GM12878 (cell line): ENCODE measurements at regions not wholly inside any gene's neighbourhood (a gene's known extent, or its start where the extent isn't known, plus 50 kb on each side); places are given as distances from the start of the nearest gene placed in this dataset.

Experiments
- BHLHE40 ChIP-seq, 2 experiments: fragments of 450-650 bp in 1 of 2; IDR thresholded peaks; 2 replicates each; pipeline ENCODE4 v1.6.1; 2011 to 2017; ENCODE audit warnings: low read depth in 2 of 2, borderline replicate concordance in 1 of 2, improper control_type of control experiment in 1 of 2, low read length in 1 of 2, mild to moderate bottlenecking in 1 of 2
- CTCF ChIP-seq, 3 experiments: IDR thresholded peaks in 2 of 3; conservative IDR thresholded peaks in 1 of 3; 2 replicates each; pipeline ENCODE4 v1.5.1; 2011; ENCODE audit warnings: low read depth in 3 of 3, low read length in 3 of 3, mild to moderate bottlenecking in 3 of 3, control low read depth in 2 of 3, moderate library complexity in 2 of 3, inconsistent platforms in 1 of 3, mixed read lengths in 1 of 3; ENCODE audit not compliant: control insufficient read depth in 2 of 3, insufficient read depth in 1 of 3; ENCODE audit errors: extremely low read depth in 1 of 3
- PBX3 ChIP-seq: IDR thresholded peaks from 2 replicates; pipeline ENCODE4 v1.6.1; 2011; ENCODE audit warnings: mild to moderate bottlenecking, low read depth, low read length, moderate library complexity; ENCODE audit not compliant: insufficient replicate concordance
- RB1 ChIP-seq: fragments of 450-650 bp; formaldehyde crosslinking; IDR thresholded peaks from 2 replicates; pipeline ENCODE4 v1.6.1; 2017; ENCODE audit warnings: mild to moderate bottlenecking, borderline replicate concordance
- REST ChIP-seq: IDR thresholded peaks from 2 replicates; pipeline ENCODE4 v1.6.1; 2012; ENCODE audit warnings: mild to moderate bottlenecking, low read depth, low read length
- SREBF1 ChIP-seq: IDR thresholded peaks from 2 replicates; pipeline ENCODE4 v1.6.1; 2012; ENCODE audit warnings: mild to moderate bottlenecking, low read length
- USF2 ChIP-seq: IDR thresholded peaks from 2 replicates; pipeline ENCODE4 v1.6.1; 2011; ENCODE audit warnings: low read depth, low read length, improper control_type of control experiment, borderline replicate concordance

GRCh38 chr16:79444572-79444971 lies 156.0 kb downstream of the MAF start:
- TF ChIP-seq CTCF (IDR thresholded peaks at IDR 0.05 in 2 of 3, conservative IDR thresholded peaks at IDR 0.05 in 1 of 3; ENCODE audit: control insufficient read depth in 2 of 3, extremely low read depth in 1 of 3, insufficient read depth in 1 of 3, low read depth in 3 of 3, low read length in 3 of 3) = no peak
- no peak for TF ChIP-seq RB1
- no peak for TF ChIP-seq REST
- TF ChIP-seq USF2 = no peak
- no peak for TF ChIP-seq BHLHE40 (IDR thresholded peaks at IDR 0.05; ENCODE audit: borderline replicate concordance in 1 of 2, low read depth in 2 of 2, low read length in 1 of 2)
- no peak for TF ChIP-seq PBX3
- no peak for TF ChIP-seq SREBF1
